ENCODE measurements at regions not wholly inside any gene's neighbourhood (a gene's known extent, or its start where the extent isn't known, plus 50 kb on each side); places are given as distances from the start of the nearest gene placed in this dataset.
A peak's percentile ranks its signal among the peaks of the same experiment; 100 is the strongest.

- Mint-ChIP-seq H3K4me3 (ENCODE audit: unreplicated experiment) (no peak overlapping the region), H3K36me3 (ENCODE audit: low read depth, unreplicated experiment) (no peaks in the 10 kb centered on the region), H3K27ac (ENCODE audit: unreplicated experiment) (no peak overlapping the region), H3K27me3 (ENCODE audit: unreplicated experiment) (peaks cover 2% of the 10 kb centered on the region), H3K4me1 (ENCODE audit: unreplicated experiment) (peaks cover 17% of the 10 kb centered on the region), H3K9me3 (ENCODE audit: unreplicated experiment) (no peaks in the 10 kb centered on the region)
- DNase-seq (ENCODE audit: low spot score): no peak
- no peak for TF ChIP-seq CTCF (IDR thresholded peaks at IDR 0.05; ENCODE audit: unreplicated experiment)
Observed at GRCh38 chr15:47513471-47513870, 203.8 kb upstream of the SEMA6D start.

GRCh38 chr15:47514200-47514652 is 203.1 kb upstream of the SEMA6D start:
- TF ChIP-seq CTCF (IDR thresholded peaks at IDR 0.05; ENCODE audit: unreplicated experiment): no peak
- H3K9me3 Mint-ChIP-seq (ENCODE audit: unreplicated experiment): no peaks in the 10 kb centered on the region
- peaks cover 2% of the 10 kb centered on the region for H3K27me3 Mint-ChIP-seq (ENCODE audit: unreplicated experiment)
- DNase-seq (ENCODE audit: low spot score): no peak
- H3K4me3 Mint-ChIP-seq (ENCODE audit: unreplicated experiment): no peak overlapping the region
- peaks cover 17% of the 10 kb centered on the region for H3K4me1 Mint-ChIP-seq (ENCODE audit: unreplicated experiment)
- H3K27ac Mint-ChIP-seq (ENCODE audit: unreplicated experiment): no peak overlapping the region
- H3K36me3 Mint-ChIP-seq (ENCODE audit: low read depth, unreplicated experiment): no peaks in the 10 kb centered on the region

- TF ChIP-seq CTCF (IDR thresholded peaks at IDR 0.05; ENCODE audit: unreplicated experiment): no peak
- no peaks in the 10 kb centered on the region for H3K27me3 Mint-ChIP-seq (ENCODE audit: unreplicated experiment)
- DNase-seq (ENCODE audit: low spot score): no peak
- H3K27ac Mint-ChIP-seq (ENCODE audit: unreplicated experiment): peak overlapping the region; percentile 90
- peaks cover 17% of the 10 kb centered on the region for H3K4me1 Mint-ChIP-seq (ENCODE audit: unreplicated experiment)
- no peaks in the 10 kb centered on the region for H3K36me3 Mint-ChIP-seq (ENCODE audit: low read depth, unreplicated experiment)
- no peaks in the 10 kb centered on the region for H3K9me3 Mint-ChIP-seq (ENCODE audit: unreplicated experiment)
- H3K4me3 Mint-ChIP-seq (ENCODE audit: unreplicated experiment): no peak overlapping the region
Observed at GRCh38 chr15:47516558-47516957, 200.7 kb upstream of the SEMA6D start.

- Mint-ChIP-seq H3K9me3 (ENCODE audit: unreplicated experiment) (no peaks in the 10 kb centered on the region), H3K27me3 (ENCODE audit: unreplicated experiment) (no peaks in the 10 kb centered on the region), H3K36me3 (ENCODE audit: low read depth, unreplicated experiment) (no peaks in the 10 kb centered on the region), H3K27ac (ENCODE audit: unreplicated experiment) (peak overlapping the region; percentile 90), H3K4me3 (ENCODE audit: unreplicated experiment) (no peak overlapping the region), H3K4me1 (ENCODE audit: unreplicated experiment) (peaks cover 17% of the 10 kb centered on the region)
- no peak for DNase-seq (ENCODE audit: low spot score)
- no peak for TF ChIP-seq CTCF (IDR thresholded peaks at IDR 0.05; ENCODE audit: unreplicated experiment)
Observed at GRCh38 chr15:47516972-47517371, 200.3 kb upstream of the SEMA6D start.

GRCh38 chr15:47517737-47518136 is 199.6 kb upstream of the SEMA6D start:
- Mint-ChIP-seq H3K36me3 (ENCODE audit: low read depth, unreplicated experiment) (no peaks in the 10 kb centered on the region), H3K4me1 (ENCODE audit: unreplicated experiment) (peaks cover 17% of the 10 kb centered on the region), H3K27ac (ENCODE audit: unreplicated experiment) (peak overlapping the region; percentile 90), H3K27me3 (ENCODE audit: unreplicated experiment) (no peaks in the 10 kb centered on the region), H3K4me3 (ENCODE audit: unreplicated experiment) (no peak overlapping the region), H3K9me3 (ENCODE audit: unreplicated experiment) (no peaks in the 10 kb centered on the region)
- no peak for TF ChIP-seq CTCF (IDR thresholded peaks at IDR 0.05; ENCODE audit: unreplicated experiment)
- no peak for DNase-seq (ENCODE audit: low spot score)

Measured in endothelial cell (in vitro differentiated cells).